Renal cortex interstitium (tissue), 11 donors: ENCODE measurements at regions not wholly inside any gene's neighbourhood (a gene's known extent, or its start where the extent isn't known, plus 50 kb on each side); places are given as distances from the start of the nearest gene placed in this dataset.

Experiments
- DNase-seq, 11 donors: peaks; one replicate each; pipeline ENCODE4 v3.0.0-alpha.2; 2013; ENCODE audit warnings: low read depth in 9 of 11, low spot score in 4 of 11; ENCODE audit errors: extremely low read depth in 1 of 11

- no peak for DNase-seq
These were observed 74.8 kb upstream of the KLHL1 start for GRCh38 chr13:70183041-70183440.
